Left lung (tissue), 4 donors: ENCODE measurements at regions not wholly inside any gene's neighbourhood (a gene's known extent, or its start where the extent isn't known, plus 50 kb on each side); places are given as distances from the start of the nearest gene placed in this dataset.

Experiments used
- ATAC-seq: fragments of 200-7000 bp; cut with Tn5 transposase; one replicate; pipeline ENCODE4 v1.9.1; 2020; ENCODE audit warnings: moderate library complexity
- DNase-seq, 4 donors: peaks; one replicate each; pipeline ENCODE4 v3.0.0-alpha.2; 2013 to 2020
- H3K27ac ChIP-seq, 2 donors: fragments of 200-600 bp; sonication (generic) in 1 of 2; one replicate each; pipeline versions ENCODE4 v1.5.0 to v1.8.0; 2020 to 2021
- H3K27me3 ChIP-seq, 2 donors: fragments of 200-600 bp; sonication (generic) in 1 of 2; one replicate each; pipeline versions ENCODE4 v1.5.0 to v1.8.0; 2020 to 2021
- H3K36me3 ChIP-seq, 2 donors: fragments of 200-600 bp; sonication (generic) in 1 of 2; one replicate each; pipeline versions ENCODE4 v1.5.0 to v1.8.0; 2020 to 2021
- H3K4me1 ChIP-seq, 2 donors: fragments of 200-600 bp; one replicate each; pipeline ENCODE4 v1.8.0; 2021
- H3K4me3 ChIP-seq, 2 donors: fragments of 200-600 bp; sonication (generic) in 1 of 2; one replicate each; pipeline versions ENCODE4 v1.5.0 to v1.8.0; 2020 to 2021; ENCODE audit warnings: mild to moderate bottlenecking in 1 of 2
- H3K9me3 ChIP-seq, 2 donors: fragments of 200-600 bp; sonication (generic) in 1 of 2; one replicate each; pipeline versions ENCODE4 v1.5.0 to v1.8.0; 2020 to 2021
- CTCF ChIP-seq, 2 donors: fragments of 200-600 bp; sonication (generic) in 1 of 2; IDR thresholded peaks; one replicate each; pipeline versions ENCODE4 v1.5.0 to v1.8.0; 2021; ENCODE audit warnings: antibody characterized with exemption in 2 of 2
- intact Hi-C, 2 donors: fragments of 100-400 bp; cut with DNase I; formaldehyde crosslinking; loops; one replicate each; pipeline versions ENCODE4 v1.11.2 to v1.14.2; 2022
- donor health status: DM: no; HTN: yes; CAD: no.
- donor health status: DM: no; HTN: no; CAD: no.

- no peak overlapping the region for H3K27ac ChIP-seq
- no peaks in the 10 kb centered on the region for H3K9me3 ChIP-seq
- no peaks in the 10 kb centered on the region for H3K27me3 ChIP-seq
- ATAC-seq: no peak
- no peak for DNase-seq
- no peak for TF ChIP-seq CTCF (IDR thresholded peaks at IDR 0.05)
- intact Hi-C loops: no loop called here
- H3K4me3 ChIP-seq: no peak overlapping the region
- H3K4me1 ChIP-seq: no peaks in the 10 kb centered on the region
- no peaks in the 10 kb centered on the region for H3K36me3 ChIP-seq
Measured at GRCh38 chr13:53165261-53165660, 136.6 kb downstream of the OLFM4 start.

GRCh38 chr13:53167561-53167960, 138.9 kb downstream of the OLFM4 start:
- no peak overlapping the region for H3K4me3 ChIP-seq
- ATAC-seq (no peak), DNase-seq (no peak)
- H3K27ac ChIP-seq: no peak overlapping the region
- no peaks in the 10 kb centered on the region for H3K4me1 ChIP-seq
- no peaks in the 10 kb centered on the region for H3K36me3 ChIP-seq
- H3K27me3 ChIP-seq: no peaks in the 10 kb centered on the region
- no peak for TF ChIP-seq CTCF (IDR thresholded peaks at IDR 0.05)
- H3K9me3 ChIP-seq: no peaks in the 10 kb centered on the region
- intact Hi-C loops: no loop called here

GRCh38 chr13:53170910-53171309, 142.3 kb downstream of the OLFM4 start:
- no peak overlapping the region for H3K4me3 ChIP-seq
- no peak for TF ChIP-seq CTCF (IDR thresholded peaks at IDR 0.05)
- intact Hi-C loops: no loop called here
- ATAC-seq (no peak), DNase-seq (no peak)
- H3K4me1 ChIP-seq: no peaks in the 10 kb centered on the region
- H3K27ac ChIP-seq: no peak overlapping the region
- no peaks in the 10 kb centered on the region for H3K9me3 ChIP-seq
- no peaks in the 10 kb centered on the region for H3K27me3 ChIP-seq
- no peaks in the 10 kb centered on the region for H3K36me3 ChIP-seq

- ATAC-seq: no peak
- intact Hi-C loops: no loop called here
- no peaks in the 10 kb centered on the region for H3K27me3 ChIP-seq
Measured at GRCh38 chr13:53174545-53174944, 145.9 kb downstream of the OLFM4 start.

GRCh38 chr13:53180684-53181083, 152.1 kb downstream of the OLFM4 start:
- Histone ChIP-seq H3K36me3 (no peaks in the 10 kb centered on the region), H3K4me1 (no peaks in the 10 kb centered on the region), H3K27me3 (no peaks in the 10 kb centered on the region), H3K4me3 (no peak overlapping the region), H3K27ac (no peak overlapping the region), H3K9me3 (no peaks in the 10 kb centered on the region)
- intact Hi-C loops: no loop called here
- no peak for TF ChIP-seq CTCF (IDR thresholded peaks at IDR 0.05)
- DNase-seq (no peak), ATAC-seq (no peak)

More at GRCh38 chr13:53174545-53174944, 145.9 kb downstream of the OLFM4 start:
- H3K4me3 ChIP-seq: no peak overlapping the region
- peak in 1 of 4 donors; percentile 23 for DNase-seq
- no peak for TF ChIP-seq CTCF (IDR thresholded peaks at IDR 0.05)
- H3K9me3 ChIP-seq: no peaks in the 10 kb centered on the region
- no peaks in the 10 kb centered on the region for H3K36me3 ChIP-seq
- H3K4me1 ChIP-seq: no peaks in the 10 kb centered on the region
- no peak overlapping the region for H3K27ac ChIP-seq
